Fibroblast of gingiva (primary cell): ENCODE measurements at regions not wholly inside any gene's neighbourhood (a gene's known extent, or its start where the extent isn't known, plus 50 kb on each side); places are given as distances from the start of the nearest gene placed in this dataset.
"Not testable (repeated sequence)": the region's sequence is repeated elsewhere in the genome, so short reads cannot be mapped to it uniquely, and the experiment has no call there.

Experiments used
- DNase-seq: peaks from one replicate; pipeline ENCODE4 v3.0.0-alpha.2; 2011; ENCODE audit warnings: low read depth

GRCh38 chr6:68059899-68060298 lies 575.2 kb upstream of the ADGRB3 start:
- no peak for DNase-seq

DNA sequence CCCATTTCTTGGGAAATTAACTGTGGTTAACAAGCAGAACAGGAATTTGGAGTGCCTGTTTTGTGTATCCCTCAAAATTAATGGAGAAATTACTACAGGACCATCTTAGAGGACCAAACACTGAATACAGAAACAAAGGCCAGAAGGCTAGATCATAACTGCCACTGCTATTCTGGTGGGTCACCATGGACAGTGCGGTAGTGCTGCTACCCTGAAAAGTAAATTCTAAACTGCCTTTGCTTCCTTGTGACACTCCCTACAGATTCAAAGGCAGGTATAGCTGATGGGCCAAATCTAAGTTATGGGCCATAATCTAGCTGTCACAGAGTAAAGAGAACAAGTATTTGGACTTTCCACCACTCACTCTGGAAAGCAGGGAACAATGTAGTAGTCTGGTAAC lies 575.8 kb upstream of the ADGRB3 start:
- DNase-seq: no peak

DNA sequence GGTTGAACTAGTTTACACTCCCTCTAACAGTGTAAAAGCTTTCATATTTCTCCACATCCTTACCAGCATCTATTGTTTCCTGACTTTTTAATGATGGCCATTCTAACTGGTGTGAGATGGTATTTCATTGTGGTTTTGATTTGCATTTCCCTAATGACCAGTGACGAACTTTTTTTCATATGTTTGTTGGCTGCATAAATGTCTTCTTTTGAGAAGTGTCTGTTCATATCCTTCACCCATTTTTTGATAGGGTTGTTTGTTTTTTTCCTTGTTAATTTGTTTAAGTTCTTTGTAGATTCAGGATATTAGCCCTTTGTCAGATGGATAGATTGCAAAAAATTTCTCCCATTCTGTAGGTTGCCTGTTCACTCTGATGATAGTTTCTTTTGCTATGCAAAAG lies 578.5 kb upstream of the ADGRB3 start:
- DNase-seq: not testable (repeated sequence)

DNA sequence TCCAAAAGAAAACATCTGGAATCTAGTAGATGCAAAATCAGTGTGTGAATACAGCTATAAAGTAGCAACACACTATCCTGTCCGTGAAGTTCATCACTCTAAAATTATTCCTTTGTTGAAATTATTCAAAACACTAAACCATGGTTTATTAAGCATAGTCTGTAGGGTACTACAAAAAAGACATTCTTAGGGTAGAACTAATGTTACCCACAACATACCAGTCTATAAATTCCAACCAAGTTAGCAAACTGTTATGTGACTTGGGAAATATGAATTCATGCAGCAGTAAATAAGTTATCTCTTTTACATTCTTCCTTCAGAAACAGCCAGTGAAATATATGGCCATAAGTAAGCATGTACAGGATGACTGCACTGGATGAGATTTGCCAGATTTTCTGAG lies 580.3 kb upstream of the ADGRB3 start:
- no peak for DNase-seq

DNA sequence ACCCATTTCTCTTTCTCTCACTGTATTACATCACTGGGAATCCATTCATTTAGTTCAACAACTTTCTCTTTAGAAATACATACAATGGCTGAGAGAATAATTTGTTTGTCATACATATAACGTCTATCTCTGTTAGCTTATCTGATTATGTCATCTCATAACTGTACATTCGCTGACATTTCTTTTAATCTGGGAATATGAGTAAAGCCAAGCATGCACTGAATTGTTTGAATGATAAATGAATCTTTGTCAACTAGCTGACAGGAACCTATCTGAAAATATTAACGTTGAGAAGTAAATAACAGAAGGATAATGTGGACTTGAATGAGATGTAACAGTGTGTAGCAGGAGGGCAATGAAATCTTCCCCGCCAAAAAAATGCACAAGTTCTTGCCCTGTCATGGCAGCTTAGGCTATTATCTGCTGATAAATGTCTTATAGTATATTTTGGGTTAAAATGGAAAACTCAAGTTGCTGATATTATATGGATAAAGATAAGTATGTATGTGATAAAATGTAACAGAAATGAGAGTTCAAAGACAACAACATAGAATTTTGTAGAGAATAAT lies 581.2 kb upstream of the ADGRB3 start:
- no peak for DNase-seq

- DNase-seq: no peak
Observed at GRCh38 chr6:68052234-68052633, 582.8 kb upstream of the ADGRB3 start.

DNA sequence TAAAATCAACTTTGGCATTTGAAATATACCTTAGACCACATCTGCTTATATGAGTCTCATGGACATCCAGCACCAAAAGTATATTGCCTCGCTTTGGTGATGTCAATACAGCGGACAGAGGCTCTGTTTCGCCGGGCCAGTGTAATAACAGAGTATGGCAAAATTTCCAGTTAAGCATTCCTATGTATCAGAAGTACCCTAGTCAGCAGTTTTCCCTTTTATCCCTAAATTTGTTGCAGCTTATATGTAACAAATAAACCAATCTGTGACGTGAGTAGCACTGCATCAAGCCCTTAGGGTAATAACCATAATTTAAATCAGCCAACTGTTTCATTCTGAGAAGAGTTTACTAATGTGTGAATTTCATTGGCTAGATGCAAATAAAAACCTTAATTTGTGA lies 585.5 kb upstream of the ADGRB3 start:
- DNase-seq: no peak

GRCh38 chr6:68046756-68047155 lies 588.3 kb upstream of the ADGRB3 start:
- DNase-seq: no peak

GRCh38 chr6:68046302-68046701 lies 588.8 kb upstream of the ADGRB3 start:
- DNase-seq: no peak

- DNase-seq: no peak
Observed at GRCh38 chr6:68045193-68045592, 589.9 kb upstream of the ADGRB3 start.

DNA sequence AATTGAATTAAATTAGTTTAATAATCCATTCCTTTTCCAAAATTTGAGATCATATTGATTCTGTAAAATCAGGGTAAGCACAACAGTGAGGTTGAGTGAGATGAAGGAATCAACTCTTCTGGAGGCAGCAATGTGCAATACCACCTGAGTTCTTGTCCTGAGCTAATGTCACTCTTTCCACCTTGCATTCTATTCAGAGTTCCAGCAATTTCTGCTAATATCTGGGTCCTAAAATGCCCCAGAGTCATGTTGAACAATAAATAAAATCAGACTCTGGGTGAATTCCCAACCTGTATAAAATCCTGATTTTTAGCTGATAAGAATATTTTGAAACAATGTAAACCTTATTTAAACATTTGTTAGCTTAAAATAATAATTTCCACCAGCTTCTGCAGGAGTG lies 590.8 kb upstream of the ADGRB3 start:
- DNase-seq: no peak

DNA sequence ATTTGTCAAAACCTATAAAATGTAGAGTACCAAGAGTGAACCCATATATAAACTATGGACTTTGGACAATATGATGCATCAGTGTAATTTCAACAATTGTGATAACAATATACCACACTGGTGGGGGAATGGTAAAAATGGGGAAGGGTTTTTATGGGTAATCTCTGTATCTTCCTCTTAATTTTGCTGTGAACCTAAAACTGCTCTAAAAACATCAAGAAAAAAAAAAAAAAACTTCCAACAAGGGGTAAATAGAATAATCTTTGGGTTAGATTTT lies 592.0 kb upstream of the ADGRB3 start:
- DNase-seq: no peak

GRCh38 chr6:68042339-68043121 lies 592.6 kb upstream of the ADGRB3 start:
- DNase-seq: no peak

DNA sequence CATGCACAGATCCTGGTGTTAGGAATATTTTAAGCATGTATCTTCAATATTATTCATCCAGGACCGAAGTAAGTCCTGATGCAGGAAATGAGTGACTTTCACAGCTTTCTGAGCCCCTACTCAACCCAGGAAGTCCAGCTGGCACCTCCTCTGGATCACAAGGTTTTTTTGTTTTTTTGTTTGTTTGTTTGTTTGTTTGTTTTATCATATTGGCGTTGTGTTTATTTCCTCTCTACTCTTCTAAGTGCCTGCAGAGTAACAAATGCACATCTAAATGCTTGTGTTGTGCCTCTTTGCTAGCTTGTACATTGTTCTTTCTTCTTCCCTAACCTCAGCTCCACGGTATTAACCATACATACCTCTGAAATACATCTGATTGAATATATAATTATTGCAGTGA lies 594.3 kb upstream of the ADGRB3 start:
- DNase-seq: no peak

DNA sequence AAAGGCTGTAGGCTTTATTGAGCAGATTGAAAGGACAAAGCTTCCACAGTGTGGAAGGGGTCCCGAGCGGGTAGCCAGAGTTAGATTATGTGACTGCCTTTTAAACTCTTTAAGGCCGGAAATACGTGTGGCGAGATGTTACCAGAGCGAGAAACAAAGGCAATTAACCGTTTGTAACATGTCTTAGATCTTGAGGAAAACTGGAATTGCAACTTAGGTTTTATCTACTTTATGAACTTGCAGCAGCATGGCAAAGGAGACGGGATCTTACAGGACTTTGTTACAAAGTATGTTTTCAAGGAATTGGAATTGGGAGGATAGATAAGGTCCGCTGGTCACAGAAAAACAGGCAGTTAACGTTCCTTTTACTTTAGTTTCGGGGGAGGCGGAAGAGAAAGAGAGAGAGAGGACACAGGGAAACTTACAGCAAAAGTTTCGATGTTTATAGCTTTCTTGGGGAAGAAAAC lies 594.7 kb upstream of the ADGRB3 start:
- DNase-seq: no peak

- DNase-seq: no peak
Observed at GRCh38 chr6:68039641-68040311, 595.3 kb upstream of the ADGRB3 start.

DNA sequence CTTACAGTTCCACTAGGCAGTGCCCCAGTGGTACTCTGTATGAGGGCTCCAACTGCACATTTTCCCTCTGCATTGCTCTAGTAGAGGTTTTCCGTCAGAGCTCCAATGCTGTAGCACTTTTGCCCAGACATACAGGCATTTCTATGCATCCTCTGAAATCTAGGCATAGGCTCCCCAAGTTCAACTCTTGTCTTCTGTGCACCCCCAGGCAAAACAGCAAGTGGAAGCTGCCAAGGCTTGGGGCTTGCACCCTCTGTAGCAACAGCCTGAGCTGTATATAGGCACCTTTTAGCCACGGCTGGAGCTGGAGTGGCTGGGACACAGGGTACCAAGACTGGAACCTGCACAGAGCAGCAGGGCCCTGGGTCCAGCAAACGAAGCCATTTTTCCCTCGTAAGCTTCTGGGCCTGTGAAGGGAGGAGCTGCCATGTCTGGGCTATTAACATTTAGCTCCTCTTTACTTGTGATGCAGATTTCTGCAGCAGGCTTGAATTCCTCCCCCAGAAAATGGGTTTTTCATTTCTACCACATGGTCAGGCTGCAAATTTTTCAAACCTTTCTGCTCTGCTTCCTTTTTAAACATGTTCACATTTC lies 596.2 kb upstream of the ADGRB3 start:
- DNase-seq: no peak

GRCh38 chr6:68032217-68032616 lies 602.9 kb upstream of the ADGRB3 start:
- no peak for DNase-seq

- DNase-seq: no peak
Observed at GRCh38 chr6:68031054-68031453, 604.0 kb upstream of the ADGRB3 start.

DNA sequence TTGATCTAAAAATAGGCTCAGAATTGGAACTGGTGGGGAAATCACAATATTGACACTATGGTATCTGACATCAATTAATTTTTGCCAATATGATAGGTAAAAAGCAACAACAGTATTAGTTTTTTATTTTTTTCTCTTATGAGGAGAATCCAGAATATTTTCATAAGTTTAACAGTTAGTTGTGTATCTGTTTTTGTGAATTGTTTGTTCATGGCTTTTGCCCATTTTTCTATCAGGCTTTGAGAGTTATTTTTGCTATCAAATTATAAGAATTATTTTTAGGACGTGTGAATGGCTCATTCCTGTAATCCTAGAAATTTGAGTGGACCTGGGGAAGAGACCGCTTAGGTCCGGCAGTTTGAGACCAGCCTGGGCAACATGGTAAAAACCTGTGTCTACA lies 608.6 kb upstream of the ADGRB3 start:
- no peak for DNase-seq

- DNase-seq: no peak
Observed at GRCh38 chr6:68025764-68026163, 609.3 kb upstream of the ADGRB3 start.

- DNase-seq: no peak
Observed at GRCh38 chr6:68024570-68025269, 610.4 kb upstream of the ADGRB3 start.

- DNase-seq: not testable (repeated sequence)
Observed at GRCh38 chr6:68022968-68023367, 612.1 kb upstream of the ADGRB3 start.
